ENCODE measurements at regions not wholly inside any gene's neighbourhood (a gene's known extent, or its start where the extent isn't known, plus 50 kb on each side); places are given as distances from the start of the nearest gene placed in this dataset.

GRCh38 chr10:33937036-33937730 lies 602.7 kb upstream of the NRP1 start:
- TF ChIP-seq, protein P1, sequence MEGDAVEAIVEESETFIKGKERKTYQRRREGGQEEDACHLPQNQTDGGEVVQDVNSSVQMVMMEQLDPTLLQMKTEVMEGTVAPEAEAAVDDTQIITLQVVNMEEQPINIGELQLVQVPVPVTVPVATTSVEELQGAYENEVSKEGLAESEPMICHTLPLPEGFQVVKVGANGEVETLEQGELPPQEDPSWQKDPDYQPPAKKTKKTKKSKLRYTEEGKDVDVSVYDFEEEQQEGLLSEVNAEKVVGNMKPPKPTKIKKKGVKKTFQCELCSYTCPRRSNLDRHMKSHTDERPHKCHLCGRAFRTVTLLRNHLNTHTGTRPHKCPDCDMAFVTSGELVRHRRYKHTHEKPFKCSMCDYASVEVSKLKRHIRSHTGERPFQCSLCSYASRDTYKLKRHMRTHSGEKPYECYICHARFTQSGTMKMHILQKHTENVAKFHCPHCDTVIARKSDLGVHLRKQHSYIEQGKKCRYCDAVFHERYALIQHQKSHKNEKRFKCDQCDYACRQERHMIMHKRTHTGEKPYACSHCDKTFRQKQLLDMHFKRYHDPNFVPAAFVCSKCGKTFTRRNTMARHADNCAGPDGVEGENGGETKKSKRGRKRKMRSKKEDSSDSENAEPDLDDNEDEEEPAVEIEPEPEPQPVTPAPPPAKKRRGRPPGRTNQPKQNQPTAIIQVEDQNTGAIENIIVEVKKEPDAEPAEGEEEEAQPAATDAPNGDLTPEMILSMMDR (IDR thresholded peaks at IDR 0.05; ENCODE audit: insufficient read depth, low read depth, low read length, missing control alignments) = no peak
- no peak overlapping the region for H3K4me3 ChIP-seq (ENCODE audit: low read depth, low read length)
- DNase-seq (ENCODE audit: low read depth) = no peak

DNA sequence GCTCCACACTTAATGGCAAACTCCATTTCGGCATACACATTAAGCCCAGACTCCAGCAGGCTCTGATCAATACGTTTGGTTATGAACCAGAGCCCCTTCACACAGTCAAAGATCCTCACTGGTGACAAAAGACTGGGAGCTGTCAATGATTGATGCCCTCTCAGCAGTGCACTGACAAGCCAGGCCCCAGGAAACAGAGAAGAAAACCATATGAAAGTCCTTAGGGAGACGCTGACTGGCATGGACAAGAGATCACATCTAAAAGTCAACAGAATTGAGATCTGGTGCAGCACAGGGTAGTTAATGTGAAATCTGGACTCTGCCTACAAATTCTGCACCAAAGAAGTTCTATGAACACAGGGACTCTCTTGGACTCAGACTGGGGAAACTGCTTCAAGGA lies 600.9 kb upstream of the NRP1 start:
- no peak for DNase-seq (ENCODE audit: low read depth)
- H3K4me3 ChIP-seq (ENCODE audit: low read depth, low read length) = no peak overlapping the region

DNA sequence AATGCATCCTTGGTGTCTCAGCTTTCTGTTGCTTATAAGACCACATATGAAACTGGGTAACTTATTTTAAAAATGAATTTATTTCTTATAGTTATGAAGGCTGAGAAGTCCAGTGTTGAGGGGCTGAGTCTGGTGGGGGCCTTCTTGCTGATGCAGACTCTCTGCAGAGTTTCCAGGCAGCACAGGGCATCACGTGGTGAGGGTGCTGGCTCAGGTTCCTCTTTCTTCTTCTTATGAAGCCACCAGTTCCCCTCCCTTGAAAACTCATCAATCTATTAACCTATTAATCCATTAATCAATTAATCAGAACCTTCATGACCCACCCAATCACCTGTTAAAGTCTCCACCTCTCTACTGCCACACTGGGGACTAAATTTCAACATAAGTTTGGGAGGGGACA lies 595.6 kb upstream of the NRP1 start:
- DNase-seq (ENCODE audit: low read depth) = no peak
- no peak overlapping the region for H3K4me3 ChIP-seq (ENCODE audit: low read depth, low read length)
- TF ChIP-seq, protein P1 (IDR thresholded peaks at IDR 0.05; ENCODE audit: insufficient read depth, low read depth, low read length, missing control alignments) = no peak

More for the DNA sequence above, 600.9 kb upstream of the NRP1 start:
- TF ChIP-seq, protein P1 (IDR thresholded peaks at IDR 0.05; ENCODE audit: insufficient read depth, low read depth, low read length, missing control alignments) = no peak

DNA sequence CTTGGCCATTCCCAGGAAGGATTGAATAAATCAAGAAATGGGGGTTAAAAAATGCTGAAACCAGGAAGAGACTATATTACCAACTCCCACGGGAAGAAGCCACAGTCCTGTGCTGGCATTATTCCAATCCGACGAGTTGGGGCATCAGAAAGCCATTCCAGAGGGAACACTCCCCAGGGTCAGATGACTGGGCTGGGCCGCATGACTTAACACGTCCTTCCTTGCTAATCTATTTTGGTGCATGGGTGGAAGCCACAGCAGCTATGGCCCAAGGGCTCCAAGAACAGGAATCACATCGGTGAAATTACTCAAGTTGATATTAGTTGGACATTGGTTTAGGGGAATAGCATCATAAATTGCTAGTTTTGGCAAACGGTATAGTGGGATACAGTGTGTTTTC lies 592.9 kb upstream of the NRP1 start:
- TF ChIP-seq, protein P1 (IDR thresholded peaks at IDR 0.05; ENCODE audit: insufficient read depth, low read depth, low read length, missing control alignments) = no peak
- H3K4me3 ChIP-seq (ENCODE audit: low read depth, low read length) = no peak overlapping the region
- DNase-seq (ENCODE audit: low read depth) = no peak

DNA sequence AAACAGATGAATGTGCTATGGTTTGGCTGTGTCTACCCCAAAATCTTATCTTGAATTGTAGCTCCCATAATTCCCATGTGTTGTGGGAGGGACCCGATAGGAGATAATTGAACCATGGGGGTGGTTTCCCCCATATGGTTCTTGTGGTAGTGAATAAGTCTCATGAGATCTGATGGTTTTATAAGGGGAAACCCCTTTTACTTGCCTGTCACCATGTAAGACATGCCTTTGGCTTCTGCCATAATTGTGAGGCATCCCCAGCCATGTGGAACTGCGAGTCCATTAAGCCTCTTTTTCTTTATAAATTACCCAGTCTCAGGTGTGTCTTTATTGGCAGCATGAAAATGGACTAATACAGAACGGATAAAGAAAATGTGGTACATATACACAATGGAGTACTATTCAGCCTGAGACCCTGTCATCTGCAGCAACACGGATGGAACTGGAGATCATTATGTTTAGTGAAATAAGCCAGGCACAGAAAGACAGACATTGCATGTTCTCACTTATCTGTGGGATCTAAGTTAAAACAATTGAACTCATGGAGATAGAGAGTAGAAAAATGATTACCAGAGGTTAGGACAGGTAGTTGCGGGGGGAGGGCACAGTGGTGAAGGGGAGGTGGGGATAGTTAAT lies 587.6 kb upstream of the NRP1 start:
- no peak for DNase-seq (ENCODE audit: low read depth)
- TF ChIP-seq, protein P1 (IDR thresholded peaks at IDR 0.05; ENCODE audit: insufficient read depth, low read depth, low read length, missing control alignments) = no peak

DNA sequence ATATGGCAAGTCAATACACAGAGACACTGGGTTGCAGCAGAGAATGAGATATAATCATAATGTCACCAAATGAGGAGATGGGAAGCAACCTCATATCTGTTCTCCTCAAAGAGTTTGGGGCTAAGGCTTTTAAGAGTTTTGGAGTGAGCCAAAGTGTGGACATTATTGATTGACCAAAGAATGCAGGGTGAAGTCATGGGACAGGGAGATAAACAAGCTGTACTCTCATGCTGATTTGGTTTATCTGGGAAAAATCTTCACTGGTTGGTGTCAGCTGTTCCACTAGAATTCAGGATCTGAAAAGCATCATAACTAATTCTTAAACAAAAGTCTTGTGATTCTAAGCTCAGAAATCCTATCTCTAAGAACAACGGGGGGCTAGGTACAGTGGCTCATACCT lies 585.9 kb upstream of the NRP1 start:
- TF ChIP-seq, protein P1 (IDR thresholded peaks at IDR 0.05; ENCODE audit: insufficient read depth, low read depth, low read length, missing control alignments) = no peak
- DNase-seq (ENCODE audit: low read depth) = no peak
- no peak overlapping the region for H3K4me3 ChIP-seq (ENCODE audit: low read depth, low read length)

More for the DNA sequence above, 587.6 kb upstream of the NRP1 start:
- H3K4me3 ChIP-seq (ENCODE audit: low read depth, low read length) = no peak overlapping the region
